K562 (cell line): ENCODE measurements at regions not wholly inside any gene's neighbourhood (a gene's known extent, or its start where the extent isn't known, plus 50 kb on each side); places are given as distances from the start of the nearest gene placed in this dataset.

ENCODE experiments used
- TAF1 ChIP-seq: IDR thresholded peaks from 2 replicates; pipeline ENCODE4 v1.6.1; 2011; ENCODE audit warnings: mild to moderate bottlenecking, low read length, moderate library complexity; ENCODE audit not compliant: insufficient read depth, control insufficient read depth, severe bottlenecking; ENCODE audit errors: extremely low read depth
- TEAD4 ChIP-seq, 2 experiments: sonication (generic) in 1 of 2; formaldehyde crosslinking in 1 of 2; IDR thresholded peaks; 2 replicates each; pipeline versions ENCODE4 v1.6.1 to v1.8.0; 2012 to 2022; ENCODE audit warnings: borderline replicate concordance in 1 of 2, inconsistent platforms in 1 of 2, low read length in 1 of 2, mild to moderate bottlenecking in 1 of 2, missing genetic modification reagents in 1 of 2

GRCh38 chrX:128650326-128650725 lies 598.1 kb upstream of the ACTRT1 start:
- TF ChIP-seq TEAD4 (IDR thresholded peaks at IDR 0.05; ENCODE audit: low read length) (no peak), TEAD4 (CRISPR knock-in tag; IDR thresholded peaks at IDR 0.05; ENCODE audit: borderline replicate concordance) (no peak), TAF1 (no peak)
